A673 (cell line): ENCODE measurements at regions not wholly inside any gene's neighbourhood (a gene's known extent, or its start where the extent isn't known, plus 50 kb on each side); places are given as distances from the start of the nearest gene placed in this dataset.

Experiments
- CTCF ChIP-seq: fragments of 300-800, 200-600 bp; sonication (generic); conservative IDR thresholded peaks from 2 replicates; pipeline ENCODE4 v1.5.1; 2017; ENCODE audit warnings: low read depth, mild to moderate bottlenecking, antibody characterized with exemption, low read length, moderate library complexity, mixed read lengths
- EZH2 ChIP-seq: fragments of 200-600 bp; sonication (generic); IDR thresholded peaks from 2 replicates; pipeline ENCODE4 v1.6.1; 2017; ENCODE audit warnings: borderline replicate concordance, low read depth, mild to moderate bottlenecking, mixed read lengths, antibody characterized with exemption, low read length; ENCODE audit not compliant: poor library complexity, severe bottlenecking

DNA sequence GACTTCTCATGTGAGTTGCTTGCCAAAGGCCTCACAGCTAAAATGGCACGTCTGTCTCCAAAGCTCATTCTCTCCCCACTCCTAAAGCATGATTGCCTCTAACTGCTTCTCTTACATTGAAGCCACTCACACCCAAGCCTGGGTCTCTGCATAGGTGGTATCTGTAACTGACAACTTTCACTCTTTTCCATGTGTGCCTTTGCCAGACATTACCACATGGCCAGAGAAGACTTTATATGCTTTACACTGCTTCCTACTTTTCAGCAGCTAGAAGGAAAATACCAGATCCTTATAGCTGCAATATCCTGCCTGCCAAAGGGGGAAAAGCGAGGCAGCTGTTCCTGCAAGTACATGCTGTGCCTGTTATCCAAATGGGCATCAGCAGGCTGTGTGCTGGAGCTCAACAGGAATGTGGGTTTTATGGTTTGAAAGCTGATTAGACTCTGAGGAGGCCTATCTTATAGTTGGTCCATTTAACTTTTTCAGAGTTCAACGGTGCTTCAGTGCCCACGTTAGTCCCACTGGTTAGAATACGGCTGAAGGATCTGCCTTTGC lies 547.1 kb downstream of the RAB38 start:
- no peak for TF ChIP-seq CTCF
- TF ChIP-seq EZH2, result no peak
